ENCODE measurements at regions not wholly inside any gene's neighbourhood (a gene's known extent, or its start where the extent isn't known, plus 50 kb on each side); places are given as distances from the start of the nearest gene placed in this dataset.

DNA sequence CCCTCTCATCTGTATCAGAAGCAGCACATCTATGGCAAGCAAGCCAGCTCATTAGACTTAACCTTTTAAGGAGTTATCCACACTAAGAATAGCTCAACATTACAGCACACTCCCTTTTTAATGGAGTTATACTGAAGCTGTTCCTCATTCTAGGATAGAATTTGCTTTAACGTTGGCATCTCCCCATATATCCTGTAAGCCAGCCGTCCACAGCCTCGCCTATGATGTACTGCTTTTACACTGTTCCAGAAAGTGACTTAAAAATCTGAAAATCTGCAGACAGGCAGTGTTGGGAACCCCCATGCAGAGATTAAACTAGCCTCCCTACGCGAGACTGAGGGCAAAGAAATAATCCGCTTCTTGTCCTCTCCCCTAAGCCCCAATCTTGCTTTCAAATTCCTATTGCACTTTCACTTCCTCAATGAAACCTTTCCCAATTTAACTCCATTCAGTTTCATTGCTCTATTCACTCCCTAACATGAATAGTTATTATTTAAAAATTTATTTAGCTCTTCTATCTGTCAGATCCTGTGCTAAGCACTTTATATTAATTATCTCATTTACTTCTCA is 225.0 kb downstream of the BLID start:
- no peak overlapping the region for H3K27ac ChIP-seq (ENCODE audit: low read depth, low read length)
- CTCF ChIA-PET: no interaction called here
- H3K4me1 ChIP-seq (ENCODE audit: control insufficient read depth in 1 of 2, insufficient read depth in 2 of 2, low read length in 2 of 2): peaks cover 3 to 22% of the 10 kb centered on the region in 2 experiments; a peak in 2 of 4 replicates
- no peaks in the 10 kb centered on the region for H3K9me2 ChIP-seq (ENCODE audit: insufficient read depth)
- H3K79me2 ChIP-seq (ENCODE audit: insufficient read depth, low read length): no peaks in the 10 kb centered on the region
- no peaks in the 10 kb centered on the region for H3K9me3 ChIP-seq (ENCODE audit: control insufficient read depth in 1 of 2, insufficient read depth in 1 of 2, low read depth in 1 of 2, low read length in 2 of 2)
- H3K27me3 ChIP-seq (ENCODE audit: insufficient read depth, low read length): no peaks in the 10 kb centered on the region
- no peak overlapping the region for H3K4me3 ChIP-seq (replicated peaks in 1 of 2; ENCODE audit: low read depth in 1 of 2, low read length in 2 of 2)
- intact Hi-C loops (cut with micrococcal nuclease): no loop called here
- H3K36me3 ChIP-seq (ENCODE audit: control insufficient read depth in 1 of 2, insufficient read depth in 2 of 2, low read length in 2 of 2): no peaks in the 10 kb centered on the region
- H3K4me2 ChIP-seq (ENCODE audit: low read length): no peak overlapping the region
- ATAC-seq (no peak), DNase-seq (ENCODE audit: low read depth, low spot score) (no peak)
- H4K20me1 ChIP-seq (ENCODE audit: insufficient read depth): no peaks in the 10 kb centered on the region
- RAD21 ChIA-PET (ENCODE audit: low non-redundant PET in 1 of 2, low total read pairs in 2 of 2, uncharacterized antibody in 2 of 2, unreplicated experiment in 2 of 2): no interaction called here
- H2AFZ ChIP-seq (ENCODE audit: low read depth, low read length, poor library complexity, severe bottlenecking): no peak overlapping the region
- POLR2A ChIA-PET: no interaction called here
- BruUV-seq (replicated peaks): no TSS peak
- TF ChIP-seq ZFX (IDR thresholded peaks at IDR 0.05) (no peak), SRF (IDR thresholded peaks at IDR 0.05; ENCODE audit: low read depth) (no peak), EGR1 (IDR thresholded peaks at IDR 0.05; ENCODE audit: low read depth) (no peak), CBX3 (IDR thresholded peaks at IDR 0.05; ENCODE audit: low read depth) (no peak), JUND (IDR thresholded peaks at IDR 0.05) (no peak), CEBPB (IDR thresholded peaks at IDR 0.05; ENCODE audit: low read depth) (no peak), RAD21 (IDR thresholded peaks at IDR 0.05; ENCODE audit: low read depth) (no peak), EZH2phosphoT487 (IDR thresholded peaks at IDR 0.05; ENCODE audit: borderline replicate concordance) (no peak), SP1 (IDR thresholded peaks at IDR 0.05; ENCODE audit: low read depth) (no peak), TCF7L2 (IDR thresholded peaks at IDR 0.05; ENCODE audit: borderline replicate concordance, extremely low read depth, insufficient read depth, insufficient read length) (no peak), ELF1 (IDR thresholded peaks at IDR 0.05; ENCODE audit: borderline replicate concordance, low read depth) (no peak)
- TF ChIP-seq, protein P1, sequence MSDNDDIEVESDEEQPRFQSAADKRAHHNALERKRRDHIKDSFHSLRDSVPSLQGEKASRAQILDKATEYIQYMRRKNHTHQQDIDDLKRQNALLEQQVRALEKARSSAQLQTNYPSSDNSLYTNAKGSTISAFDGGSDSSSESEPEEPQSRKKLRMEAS (IDR thresholded peaks at IDR 0.05): no peak
- TF ChIP-seq, protein P2, sequence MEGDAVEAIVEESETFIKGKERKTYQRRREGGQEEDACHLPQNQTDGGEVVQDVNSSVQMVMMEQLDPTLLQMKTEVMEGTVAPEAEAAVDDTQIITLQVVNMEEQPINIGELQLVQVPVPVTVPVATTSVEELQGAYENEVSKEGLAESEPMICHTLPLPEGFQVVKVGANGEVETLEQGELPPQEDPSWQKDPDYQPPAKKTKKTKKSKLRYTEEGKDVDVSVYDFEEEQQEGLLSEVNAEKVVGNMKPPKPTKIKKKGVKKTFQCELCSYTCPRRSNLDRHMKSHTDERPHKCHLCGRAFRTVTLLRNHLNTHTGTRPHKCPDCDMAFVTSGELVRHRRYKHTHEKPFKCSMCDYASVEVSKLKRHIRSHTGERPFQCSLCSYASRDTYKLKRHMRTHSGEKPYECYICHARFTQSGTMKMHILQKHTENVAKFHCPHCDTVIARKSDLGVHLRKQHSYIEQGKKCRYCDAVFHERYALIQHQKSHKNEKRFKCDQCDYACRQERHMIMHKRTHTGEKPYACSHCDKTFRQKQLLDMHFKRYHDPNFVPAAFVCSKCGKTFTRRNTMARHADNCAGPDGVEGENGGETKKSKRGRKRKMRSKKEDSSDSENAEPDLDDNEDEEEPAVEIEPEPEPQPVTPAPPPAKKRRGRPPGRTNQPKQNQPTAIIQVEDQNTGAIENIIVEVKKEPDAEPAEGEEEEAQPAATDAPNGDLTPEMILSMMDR (IDR thresholded peaks at IDR 0.05 in 2 of 3, conservative IDR thresholded peaks at IDR 0.05 in 1 of 3; ENCODE audit: borderline replicate concordance in 1 of 3, insufficient read depth in 1 of 3, low read depth in 2 of 3, low read length in 2 of 3): no peak
- TF ChIP-seq, protein P3, sequence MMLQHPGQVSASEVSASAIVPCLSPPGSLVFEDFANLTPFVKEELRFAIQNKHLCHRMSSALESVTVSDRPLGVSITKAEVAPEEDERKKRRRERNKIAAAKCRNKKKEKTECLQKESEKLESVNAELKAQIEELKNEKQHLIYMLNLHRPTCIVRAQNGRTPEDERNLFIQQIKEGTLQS (IDR thresholded peaks at IDR 0.05): no peak
- TF ChIP-seq, protein P4, sequence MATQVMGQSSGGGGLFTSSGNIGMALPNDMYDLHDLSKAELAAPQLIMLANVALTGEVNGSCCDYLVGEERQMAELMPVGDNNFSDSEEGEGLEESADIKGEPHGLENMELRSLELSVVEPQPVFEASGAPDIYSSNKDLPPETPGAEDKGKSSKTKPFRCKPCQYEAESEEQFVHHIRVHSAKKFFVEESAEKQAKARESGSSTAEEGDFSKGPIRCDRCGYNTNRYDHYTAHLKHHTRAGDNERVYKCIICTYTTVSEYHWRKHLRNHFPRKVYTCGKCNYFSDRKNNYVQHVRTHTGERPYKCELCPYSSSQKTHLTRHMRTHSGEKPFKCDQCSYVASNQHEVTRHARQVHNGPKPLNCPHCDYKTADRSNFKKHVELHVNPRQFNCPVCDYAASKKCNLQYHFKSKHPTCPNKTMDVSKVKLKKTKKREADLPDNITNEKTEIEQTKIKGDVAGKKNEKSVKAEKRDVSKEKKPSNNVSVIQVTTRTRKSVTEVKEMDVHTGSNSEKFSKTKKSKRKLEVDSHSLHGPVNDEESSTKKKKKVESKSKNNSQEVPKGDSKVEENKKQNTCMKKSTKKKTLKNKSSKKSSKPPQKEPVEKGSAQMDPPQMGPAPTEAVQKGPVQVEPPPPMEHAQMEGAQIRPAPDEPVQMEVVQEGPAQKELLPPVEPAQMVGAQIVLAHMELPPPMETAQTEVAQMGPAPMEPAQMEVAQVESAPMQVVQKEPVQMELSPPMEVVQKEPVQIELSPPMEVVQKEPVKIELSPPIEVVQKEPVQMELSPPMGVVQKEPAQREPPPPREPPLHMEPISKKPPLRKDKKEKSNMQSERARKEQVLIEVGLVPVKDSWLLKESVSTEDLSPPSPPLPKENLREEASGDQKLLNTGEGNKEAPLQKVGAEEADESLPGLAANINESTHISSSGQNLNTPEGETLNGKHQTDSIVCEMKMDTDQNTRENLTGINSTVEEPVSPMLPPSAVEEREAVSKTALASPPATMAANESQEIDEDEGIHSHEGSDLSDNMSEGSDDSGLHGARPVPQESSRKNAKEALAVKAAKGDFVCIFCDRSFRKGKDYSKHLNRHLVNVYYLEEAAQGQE (IDR thresholded peaks at IDR 0.05; ENCODE audit: low read depth): no peak
- TF ChIP-seq, protein P5, sequence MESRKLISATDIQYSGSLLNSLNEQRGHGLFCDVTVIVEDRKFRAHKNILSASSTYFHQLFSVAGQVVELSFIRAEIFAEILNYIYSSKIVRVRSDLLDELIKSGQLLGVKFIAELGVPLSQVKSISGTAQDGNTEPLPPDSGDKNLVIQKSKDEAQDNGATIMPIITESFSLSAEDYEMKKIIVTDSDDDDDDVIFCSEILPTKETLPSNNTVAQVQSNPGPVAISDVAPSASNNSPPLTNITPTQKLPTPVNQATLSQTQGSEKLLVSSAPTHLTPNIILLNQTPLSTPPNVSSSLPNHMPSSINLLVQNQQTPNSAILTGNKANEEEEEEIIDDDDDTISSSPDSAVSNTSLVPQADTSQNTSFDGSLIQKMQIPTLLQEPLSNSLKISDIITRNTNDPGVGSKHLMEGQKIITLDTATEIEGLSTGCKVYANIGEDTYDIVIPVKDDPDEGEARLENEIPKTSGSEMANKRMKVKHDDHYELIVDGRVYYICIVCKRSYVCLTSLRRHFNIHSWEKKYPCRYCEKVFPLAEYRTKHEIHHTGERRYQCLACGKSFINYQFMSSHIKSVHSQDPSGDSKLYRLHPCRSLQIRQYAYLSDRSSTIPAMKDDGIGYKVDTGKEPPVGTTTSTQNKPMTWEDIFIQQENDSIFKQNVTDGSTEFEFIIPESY (IDR thresholded peaks at IDR 0.05; ENCODE audit: extremely low read depth, insufficient replicate concordance, low read length): no peak
- H3K9ac ChIP-seq (ENCODE audit: low read length): no peak overlapping the region

Data from HCT116 (cell line).